Psoas muscle (tissue), 7 donors: ENCODE measurements at regions not wholly inside any gene's neighbourhood (a gene's known extent, or its start where the extent isn't known, plus 50 kb on each side); places are given as distances from the start of the nearest gene placed in this dataset.
"Not testable (repeated sequence)": the region's sequence is repeated elsewhere in the genome, so short reads cannot be mapped to it uniquely, and the experiment has no call there.

Source experiments
- ATAC-seq, 4 donors: fragments of 200-7000 bp; cut with Tn5 transposase; one replicate each; pipeline ENCODE4 v1.9.1; 2020; ENCODE audit warnings: moderate library complexity in 3 of 4, mild to moderate bottlenecking in 2 of 4
- DNase-seq, 2 donors: peaks; one replicate each; pipeline ENCODE4 v3.0.0-alpha.2; 2020
- H3K27ac ChIP-seq: fragments of 200-600 bp; one replicate; pipeline ENCODE4 v1.8.0; 2022
- H3K27me3 ChIP-seq, 3 donors: fragments of 200-600 bp in 1 of 3; one replicate each; pipeline versions ENCODE4 v1.6.1 to v1.8.0; 2013 to 2022; ENCODE audit warnings: low read length in 2 of 3, mild to moderate bottlenecking in 2 of 3, moderate library complexity in 1 of 3; ENCODE audit not compliant: insufficient read depth in 3 of 3
- H3K36me3 ChIP-seq, 2 donors: fragments of 200-600 bp in 1 of 2; one replicate each; pipeline versions ENCODE4 v1.6.1 to v1.8.0; 2013 to 2022; ENCODE audit warnings: low read depth in 1 of 2, mild to moderate bottlenecking in 1 of 2, moderate library complexity in 1 of 2; ENCODE audit not compliant: insufficient read depth in 1 of 2
- H3K4me1 ChIP-seq: fragments of 200-600 bp; one replicate; pipeline ENCODE4 v1.8.0; 2022
- H3K4me3 ChIP-seq: fragments of 200-600 bp; one replicate; pipeline ENCODE4 v1.8.0; 2022; ENCODE audit warnings: mild to moderate bottlenecking
- H3K9me3 ChIP-seq: fragments of 200-600 bp; one replicate; pipeline ENCODE4 v1.8.0; 2022
- CTCF ChIP-seq: fragments of 200-600 bp; IDR thresholded peaks from one replicate; pipeline ENCODE4 v1.8.0; 2022; ENCODE audit warnings: antibody characterized with exemption
- WGBS, 3 donors: extraction: QIAGEN DNeasy Blood & Tissue Kit; methylation state at CpG; one replicate each; pipeline versions ENCODE4 v1.1.6 to v1.1.7; 2013; 5-methylcytosine and 5-hydroxymethylcytosine counted together
- intact Hi-C, 2 donors: fragments of 100-400 bp; cut with DNase I; formaldehyde crosslinking; loops; one replicate each; pipeline versions ENCODE4 v1.11.0 to v1.14.2; 2022
- donor health status: healthy with polysubstance abuse.
- donor health status: DM: no; HTN: no; CAD: no; lungs with moderate emphysema.
- donor health status: Bipolar disorder and iron deficiency.
- donor health status: healthy.
- donor health status: DM: yes; HTN: yes; CAD: no.
- donor health status: DM: no; HTN: no; CAD: no.
- donor health status: DM: yes; HTN: yes; CAD: no.

- Histone ChIP-seq H3K4me3 (no peak overlapping the region), H3K36me3 (no peaks in the 10 kb centered on the region), H3K4me1 (no peaks in the 10 kb centered on the region), H3K27ac (no peak overlapping the region), H3K9me3 (peaks cover 6% of the 10 kb centered on the region), H3K27me3 (peaks cover 0 to 2% (median 0%) of the 10 kb centered on the region in 3 donors)
- no peak for DNase-seq
- intact Hi-C loops, result no loop called here
- no peak for TF ChIP-seq CTCF
- 70 to 76% (median 72%) methylated on average over 10 of the region's 10 CpGs for WGBS, 3 donors
- no peak for ATAC-seq
Observed at GRCh38 chr7:156505876-156506275, 134.7 kb upstream of the RNF32 start.

GRCh38 chr7:156504687-156505545 lies 135.7 kb upstream of the RNF32 start:
- no peak for ATAC-seq

GRCh38 chr7:156504006-156504405 lies 136.6 kb upstream of the RNF32 start:
- no peaks in the 10 kb centered on the region for H3K9me3 ChIP-seq
- WGBS, 3 donors, result 88 to 94% (median 91%) methylated on average over 17 of the region's 17 CpGs
- ATAC-seq (no peak), DNase-seq (no peak)
- peaks cover 0 to 4% (median 0%) of the 10 kb centered on the region in 3 donors for H3K27me3 ChIP-seq
- no peak for TF ChIP-seq CTCF
- H3K36me3 ChIP-seq, result no peaks in the 10 kb centered on the region
- no peak overlapping the region for H3K27ac ChIP-seq
- intact Hi-C loops, result no loop called here
- no peaks in the 10 kb centered on the region for H3K4me1 ChIP-seq
- H3K4me3 ChIP-seq, result no peak overlapping the region

More at GRCh38 chr7:156504687-156505545, 135.7 kb upstream of the RNF32 start:
- peaks cover 0 to 4% (median 0%) of the 10 kb centered on the region in 3 donors for H3K27me3 ChIP-seq
- H3K9me3 ChIP-seq, result no peaks in the 10 kb centered on the region
- H3K27ac ChIP-seq, result no peak overlapping the region
- 79 to 83% (median 81%) methylated on average over 26 to 27 of the region's 27 CpGs for WGBS, 3 donors
- H3K4me3 ChIP-seq, result no peak overlapping the region
- DNase-seq, result no peak
- intact Hi-C loops, result no loop called here
- no peaks in the 10 kb centered on the region for H3K4me1 ChIP-seq
- TF ChIP-seq CTCF, result no peak
- no peaks in the 10 kb centered on the region for H3K36me3 ChIP-seq

GRCh38 chr7:156503196-156503595 lies 137.4 kb upstream of the RNF32 start:
- TF ChIP-seq CTCF, result no peak
- intact Hi-C loops, result no loop called here
- 59 to 68% (median 61%) methylated on average over 7 of the region's 7 CpGs for WGBS, 3 donors

GRCh38 chr7:156501815-156502214 lies 138.8 kb upstream of the RNF32 start:
- intact Hi-C loops, DNase-seq, H3K27ac ChIP-seq, H3K9me3 ChIP-seq, H3K4me1 ChIP-seq, H3K27me3 ChIP-seq, H3K36me3 ChIP-seq, H3K4me3 ChIP-seq, ATAC-seq: not testable (repeated sequence)
- WGBS, 3 donors, result 95 to 100% (median 100%) methylated on average over 1 of the region's 1 CpG

More at GRCh38 chr7:156503196-156503595, 137.4 kb upstream of the RNF32 start:
- no peak overlapping the region for H3K27ac ChIP-seq
- no peak for DNase-seq
- H3K4me1 ChIP-seq, result no peaks in the 10 kb centered on the region
- ATAC-seq, result no peak
- no peak overlapping the region for H3K4me3 ChIP-seq
- H3K27me3 ChIP-seq, result peaks cover 0 to 4% (median 0%) of the 10 kb centered on the region in 3 donors
- no peaks in the 10 kb centered on the region for H3K36me3 ChIP-seq
- no peaks in the 10 kb centered on the region for H3K9me3 ChIP-seq
